Caco-2 (cell line): ENCODE measurements at regions not wholly inside any gene's neighbourhood (a gene's known extent, or its start where the extent isn't known, plus 50 kb on each side); places are given as distances from the start of the nearest gene placed in this dataset.

Experiments used
- BruUV-seq: library from RNA; stranded (reverse); fragments of 400-500 nt; replicated peaks from 2 replicates; lab custom pipeline; 2021; lab: Mats Ljungman, UMichigan
- CTCF ChIA-PET: fragments of 300-600 bp; sonication (Branson Sonifier 250); formaldehyde crosslinking; loops from one replicate; lab custom pipeline; 2022; ENCODE audit warnings: antibody characterized with exemption; lab: Charles Lee
- POLR2A ChIA-PET: fragments of 300-600 bp; sonication (Branson Sonifier 250); formaldehyde crosslinking; loops from one replicate; lab custom pipeline; 2022; ENCODE audit warnings: antibody characterized with exemption; lab: Charles Lee
- DNase-seq, 2 experiments: peaks; one replicate each; pipeline versions ENCODE4 v3.0.0 to v3.0.0-alpha.2; 2020 to 2022
- H3K27me3 ChIP-seq: replicated peaks from 2 replicates; pipeline ENCODE4 v1.6.0; 2011; ENCODE audit warnings: low read length; ENCODE audit not compliant: control insufficient read depth, insufficient read depth
- H3K36me3 ChIP-seq: 2 replicates; pipeline ENCODE4 v1.5.1; 2011; ENCODE audit warnings: low read length; ENCODE audit not compliant: control insufficient read depth, insufficient read depth
- H3K4me1 ChIP-seq: fragments of 250-450 bp; sonication (Bioruptor Pico); 2 replicates; pipeline ENCODE4 v1.5.1; 2020; ENCODE audit warnings: mild to moderate bottlenecking
- H3K4me3 ChIP-seq: 2 replicates; pipeline ENCODE4 v1.5.1; 2011; ENCODE audit warnings: low read depth, mild to moderate bottlenecking, control low read depth, low read length
- H3K9me3 ChIP-seq: fragments of 250-450 bp; sonication (Bioruptor Pico); 2 replicates; pipeline ENCODE4 v1.5.1; 2020; ENCODE audit warnings: mild to moderate bottlenecking, moderate library complexity
- H3K27ac Mint-ChIP-seq: one replicate; pipeline ENCODE4 v1.8.0; 2022; ENCODE audit warnings: mixed read lengths; ENCODE audit not compliant: unreplicated experiment
- H3K27me3 Mint-ChIP-seq: one replicate; pipeline ENCODE4 v1.8.0; 2022; ENCODE audit warnings: mixed read lengths; ENCODE audit not compliant: insufficient read depth, unreplicated experiment
- H3K36me3 Mint-ChIP-seq: one replicate; pipeline ENCODE4 v1.8.0; 2022; ENCODE audit warnings: mild to moderate bottlenecking, mixed read lengths; ENCODE audit not compliant: insufficient read depth, unreplicated experiment
- H3K4me1 Mint-ChIP-seq: one replicate; pipeline ENCODE4 v1.8.0; 2022; ENCODE audit warnings: low read depth, mixed read lengths; ENCODE audit not compliant: unreplicated experiment
- H3K4me3 Mint-ChIP-seq: one replicate; pipeline ENCODE4 v1.8.0; 2022; ENCODE audit warnings: mild to moderate bottlenecking, moderate library complexity, mixed read lengths; ENCODE audit not compliant: unreplicated experiment
- H3K9me3 Mint-ChIP-seq: one replicate; pipeline ENCODE4 v1.8.0; 2022; ENCODE audit warnings: mixed read lengths; ENCODE audit not compliant: unreplicated experiment
- CTCF ChIP-seq, 2 experiments: fragments of 200-600 bp in 1 of 2; IDR thresholded peaks; 1 replicate in 1 of 2; 2 replicates in 1 of 2; pipeline versions ENCODE4 v1.5.1 to v1.8.0; 2011 to 2022; ENCODE audit warnings: antibody characterized with exemption in 1 of 2, control low read depth in 1 of 2, inconsistent platforms in 1 of 2, low read depth in 1 of 2, low read length in 1 of 2, mild to moderate bottlenecking in 1 of 2, moderate library complexity in 1 of 2; ENCODE audit not compliant: insufficient read depth in 1 of 2, severe bottlenecking in 1 of 2, unreplicated experiment in 1 of 2
- intact Hi-C: fragments of 100-400 bp; cut with micrococcal nuclease; formaldehyde crosslinking; loops from one replicate; pipeline ENCODE4 v1.10.0; 2022; ENCODE audit not compliant: unreplicated experiment

GRCh38 chr5:104370523-104370922 is 807.9 kb upstream of the NUDT12 start:
- DNase-seq = no peak
- H3K4me1 Mint-ChIP-seq = peaks cover 7% of the 10 kb centered on the region
- ChIA-PET CTCF (no interaction called here), POLR2A (no interaction called here)
- H3K27me3 Mint-ChIP-seq = no peaks in the 10 kb centered on the region
- H3K9me3 Mint-ChIP-seq = peaks cover 10% of the 10 kb centered on the region
- Histone ChIP-seq H3K4me3 (no peak overlapping the region), H3K27me3 (no peaks in the 10 kb centered on the region), H3K4me1 (peaks cover 13% of the 10 kb centered on the region; the same call in 1 of the 2 replicates), H3K36me3 (no peaks in the 10 kb centered on the region), H3K9me3 (no peaks in the 10 kb centered on the region)
- BruUV-seq = no TSS peak
- H3K4me3 Mint-ChIP-seq = no peak overlapping the region
- no peak overlapping the region for H3K27ac Mint-ChIP-seq
- H3K36me3 Mint-ChIP-seq = no peaks in the 10 kb centered on the region
- intact Hi-C loops = no loop called here
- TF ChIP-seq CTCF (IDR thresholded peaks at IDR 0.05; ENCODE audit: insufficient read depth in 1 of 2, low read depth in 1 of 2, low read length in 1 of 2, severe bottlenecking in 1 of 2, unreplicated experiment in 1 of 2) = no peak

GRCh38 chr5:104367978-104368377 is 805.4 kb upstream of the NUDT12 start:
- POLR2A ChIA-PET = no interaction called here
- DNase-seq = no peak
- no peaks in the 10 kb centered on the region for H3K27me3 ChIP-seq
- no peaks in the 10 kb centered on the region for H3K36me3 ChIP-seq
- Mint-ChIP-seq H3K27ac (no peak overlapping the region), H3K4me1 (no peaks in the 10 kb centered on the region), H3K27me3 (no peaks in the 10 kb centered on the region), H3K9me3 (peaks cover 10% of the 10 kb centered on the region), H3K4me3 (no peak overlapping the region), H3K36me3 (no peaks in the 10 kb centered on the region)
- no peak for TF ChIP-seq CTCF (IDR thresholded peaks at IDR 0.05; ENCODE audit: insufficient read depth in 1 of 2, low read depth in 1 of 2, low read length in 1 of 2, severe bottlenecking in 1 of 2, unreplicated experiment in 1 of 2)
- no TSS peak for BruUV-seq
- H3K4me3 ChIP-seq = no peak overlapping the region
- peaks cover 8% of the 10 kb centered on the region; the same call in 1 of the 2 replicates for H3K4me1 ChIP-seq
- CTCF ChIA-PET = no interaction called here
- intact Hi-C loops = no loop called here
- no peaks in the 10 kb centered on the region for H3K9me3 ChIP-seq

- intact Hi-C loops = no loop called here
- POLR2A ChIA-PET = no interaction called here
- Mint-ChIP-seq H3K4me3 (no peak overlapping the region), H3K4me1 (no peaks in the 10 kb centered on the region), H3K27me3 (no peaks in the 10 kb centered on the region), H3K36me3 (no peaks in the 10 kb centered on the region), H3K9me3 (no peaks in the 10 kb centered on the region), H3K27ac (no peak overlapping the region)
- Histone ChIP-seq H3K36me3 (no peaks in the 10 kb centered on the region), H3K4me3 (no peak overlapping the region), H3K4me1 (no peaks in the 10 kb centered on the region), H3K27me3 (no peaks in the 10 kb centered on the region), H3K9me3 (no peaks in the 10 kb centered on the region)
- TF ChIP-seq CTCF (IDR thresholded peaks at IDR 0.05; ENCODE audit: insufficient read depth in 1 of 2, low read depth in 1 of 2, low read length in 1 of 2, severe bottlenecking in 1 of 2, unreplicated experiment in 1 of 2) = no peak
- BruUV-seq = no TSS peak
- CTCF ChIA-PET = no interaction called here
- no peak for DNase-seq
Observed at GRCh38 chr5:104363567-104363966, 801.0 kb upstream of the NUDT12 start.
